Glomerular endothelial cell (primary cell): ENCODE measurements at regions not wholly inside any gene's neighbourhood (a gene's known extent, or its start where the extent isn't known, plus 50 kb on each side); places are given as distances from the start of the nearest gene placed in this dataset.

Experiments
- DNase-seq: peaks from one replicate; pipeline ENCODE4 v3.0.0-alpha.2; 2011; ENCODE audit warnings: low read depth, low spot score; ENCODE audit errors: extremely low read depth

DNA sequence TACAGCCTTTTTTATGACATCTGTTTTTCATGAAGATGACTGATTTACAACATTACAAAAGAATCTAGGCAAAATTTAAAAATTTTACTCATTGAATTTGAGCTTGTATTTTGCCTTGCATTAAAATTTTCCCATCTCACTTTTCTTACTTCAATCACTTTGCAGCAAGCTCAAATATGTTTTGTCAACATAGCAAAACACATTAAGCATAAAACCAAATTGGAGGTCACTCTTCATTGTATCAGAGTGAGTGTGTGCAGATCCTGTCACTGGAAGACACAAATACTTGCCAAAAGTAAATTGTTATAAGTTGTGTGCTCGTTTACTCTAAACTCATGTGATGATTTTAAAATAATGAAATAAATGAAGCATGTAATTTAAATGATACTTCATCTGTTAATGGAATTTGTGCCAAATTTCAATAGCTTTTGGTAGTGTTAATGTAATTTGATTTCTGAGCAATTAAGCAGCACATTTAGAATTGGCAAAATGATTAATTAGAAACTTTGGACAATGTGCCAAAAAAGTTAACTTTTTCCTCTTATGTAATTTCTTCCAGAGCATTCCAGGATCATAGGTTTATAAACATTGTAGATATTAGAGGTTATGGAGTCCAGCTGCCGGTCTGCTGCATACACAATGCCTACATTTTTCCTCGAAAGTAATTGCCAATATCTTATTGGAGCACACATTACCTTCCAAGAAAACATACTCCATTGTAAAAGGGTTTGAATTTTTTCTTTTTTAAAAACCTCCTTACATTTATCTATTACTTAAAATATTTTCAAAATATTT, 1078.2 kb upstream of the LRRTM3 start:
- no peak for DNase-seq

DNA sequence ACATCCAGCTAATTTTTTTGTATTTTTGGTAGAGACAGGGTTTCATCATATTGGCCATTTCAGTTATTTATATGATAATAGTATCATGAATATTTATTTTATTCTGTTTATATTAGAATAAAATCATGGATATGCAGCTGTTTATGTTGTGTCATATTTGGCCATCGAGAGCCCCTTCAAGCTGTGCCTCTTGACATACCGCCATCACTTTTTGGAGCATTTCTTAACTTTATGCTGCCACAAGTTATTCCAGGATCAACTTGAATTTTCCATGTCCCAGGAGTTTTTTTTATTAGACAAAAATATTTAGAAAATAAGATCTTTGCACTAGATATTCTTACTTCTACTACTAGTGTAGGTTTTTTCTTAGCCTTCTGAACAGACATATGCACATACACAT, 1067.0 kb upstream of the LRRTM3 start:
- no peak for DNase-seq

DNA sequence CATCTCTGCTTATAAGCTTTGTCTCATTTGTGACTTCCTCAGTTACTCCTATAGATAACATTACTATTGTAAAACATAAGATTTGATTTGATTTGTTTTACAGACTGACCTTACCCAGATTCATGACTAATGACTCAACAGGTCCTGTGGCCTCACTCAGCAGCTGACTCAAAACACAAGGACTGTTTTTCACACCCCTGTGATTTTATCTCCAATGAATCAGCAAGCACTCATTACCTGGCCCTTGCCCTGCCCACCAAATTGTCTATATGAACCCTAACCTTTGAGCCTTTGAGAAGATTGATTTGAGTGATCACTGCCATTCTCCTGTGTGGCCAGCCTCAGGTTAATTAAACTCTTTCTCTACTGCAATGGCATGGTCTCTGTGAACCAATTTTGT, 1064.6 kb upstream of the LRRTM3 start:
- DNase-seq: no peak
